GM12875 (cell line): ENCODE measurements at regions not wholly inside any gene's neighbourhood (a gene's known extent, or its start where the extent isn't known, plus 50 kb on each side); places are given as distances from the start of the nearest gene placed in this dataset.

Experiments used
- H3K4me3 ChIP-seq: one replicate; pipeline ENCODE4 v1.5.1; 2011; ENCODE audit warnings: low read depth, low read length, control low read depth
- TF ChIP-seq, protein P1 (sequence below): IDR thresholded peaks from 2 replicates; pipeline ENCODE4 v1.5.1; 2011; ENCODE audit warnings: low read depth, mild to moderate bottlenecking, control low read depth, inconsistent platforms, low read length, moderate library complexity, borderline replicate concordance; ENCODE audit not compliant: insufficient read depth

DNA sequence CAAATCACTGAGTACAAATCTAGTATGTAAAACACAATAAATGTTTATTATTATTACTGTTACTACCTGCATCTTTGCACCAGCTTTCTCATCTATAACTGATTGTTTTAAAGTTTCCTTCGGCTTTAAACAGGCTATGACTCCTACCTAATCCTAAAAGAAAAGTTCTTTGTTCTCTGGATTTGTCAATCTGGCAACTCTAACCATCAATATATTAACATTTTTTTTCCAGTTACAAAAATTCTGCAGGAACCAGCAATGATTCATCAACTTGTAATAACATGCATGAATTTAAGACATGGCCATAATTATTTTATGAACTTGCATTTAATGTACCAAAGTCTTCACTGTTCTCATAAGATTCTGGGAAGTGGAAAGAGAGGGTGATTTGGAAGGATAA lies 228.5 kb downstream of the PIK3R1 start:
- H3K4me3 ChIP-seq, result no peak overlapping the region
- TF ChIP-seq, protein P1, sequence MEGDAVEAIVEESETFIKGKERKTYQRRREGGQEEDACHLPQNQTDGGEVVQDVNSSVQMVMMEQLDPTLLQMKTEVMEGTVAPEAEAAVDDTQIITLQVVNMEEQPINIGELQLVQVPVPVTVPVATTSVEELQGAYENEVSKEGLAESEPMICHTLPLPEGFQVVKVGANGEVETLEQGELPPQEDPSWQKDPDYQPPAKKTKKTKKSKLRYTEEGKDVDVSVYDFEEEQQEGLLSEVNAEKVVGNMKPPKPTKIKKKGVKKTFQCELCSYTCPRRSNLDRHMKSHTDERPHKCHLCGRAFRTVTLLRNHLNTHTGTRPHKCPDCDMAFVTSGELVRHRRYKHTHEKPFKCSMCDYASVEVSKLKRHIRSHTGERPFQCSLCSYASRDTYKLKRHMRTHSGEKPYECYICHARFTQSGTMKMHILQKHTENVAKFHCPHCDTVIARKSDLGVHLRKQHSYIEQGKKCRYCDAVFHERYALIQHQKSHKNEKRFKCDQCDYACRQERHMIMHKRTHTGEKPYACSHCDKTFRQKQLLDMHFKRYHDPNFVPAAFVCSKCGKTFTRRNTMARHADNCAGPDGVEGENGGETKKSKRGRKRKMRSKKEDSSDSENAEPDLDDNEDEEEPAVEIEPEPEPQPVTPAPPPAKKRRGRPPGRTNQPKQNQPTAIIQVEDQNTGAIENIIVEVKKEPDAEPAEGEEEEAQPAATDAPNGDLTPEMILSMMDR, result no peak

DNA sequence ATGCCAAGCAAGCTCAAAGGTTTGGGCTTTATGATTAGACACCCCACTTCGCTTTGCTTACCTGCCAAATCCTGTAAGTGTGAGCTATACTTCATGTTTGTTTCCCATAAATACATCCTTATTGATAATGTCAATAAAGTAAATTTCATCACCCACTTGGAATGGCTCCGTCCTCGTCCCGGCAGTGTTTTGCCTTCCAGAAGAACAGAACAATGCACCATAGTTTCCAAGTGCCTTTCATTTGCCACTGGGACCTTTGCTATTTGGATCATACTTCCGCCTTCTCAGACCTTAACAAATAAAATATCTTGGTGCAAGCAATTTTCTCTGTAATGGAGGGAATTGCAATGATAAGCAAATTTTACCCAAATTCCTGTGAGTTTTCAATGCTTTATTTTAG lies 229.3 kb downstream of the PIK3R1 start:
- TF ChIP-seq, protein P1, result no peak
- H3K4me3 ChIP-seq, result no peak overlapping the region

DNA sequence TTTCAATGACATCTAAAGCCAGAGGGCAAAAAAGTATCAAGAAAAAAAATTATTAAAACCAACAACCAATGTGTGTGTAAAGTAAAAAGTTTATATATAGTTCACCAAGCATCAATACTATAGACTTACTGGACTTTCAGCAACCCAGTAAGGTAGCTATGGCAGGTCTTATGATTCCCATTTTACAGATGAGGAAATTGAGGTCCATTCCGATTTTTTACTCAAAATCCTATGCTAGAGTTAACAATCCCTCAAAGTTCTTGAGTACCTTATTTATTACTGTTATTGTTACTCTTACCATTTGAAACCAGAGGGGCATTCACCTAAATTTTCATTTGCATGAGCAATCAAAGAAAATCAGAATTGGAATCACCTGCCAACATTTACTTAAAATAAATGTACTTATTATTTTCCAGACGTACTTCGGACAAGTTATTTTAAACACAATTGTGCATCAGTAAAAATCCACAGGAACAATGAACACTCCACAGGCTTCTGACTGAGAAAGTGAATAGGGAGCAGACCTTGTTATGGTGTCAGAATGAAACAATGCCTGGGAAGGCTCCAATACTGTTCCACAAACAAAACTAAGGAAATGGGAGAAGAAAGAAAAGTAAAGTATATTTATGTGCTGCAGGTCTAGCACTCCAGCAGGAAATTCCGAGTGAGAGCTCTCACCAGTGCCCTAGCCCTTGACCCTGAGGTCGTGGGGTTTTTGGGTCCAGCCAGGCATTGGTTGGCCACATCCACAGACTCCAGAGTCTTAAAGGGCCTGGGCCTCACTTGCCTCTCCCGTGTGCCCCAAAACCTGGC lies 229.9 kb downstream of the PIK3R1 start:
- TF ChIP-seq, protein P1, result no peak

DNA sequence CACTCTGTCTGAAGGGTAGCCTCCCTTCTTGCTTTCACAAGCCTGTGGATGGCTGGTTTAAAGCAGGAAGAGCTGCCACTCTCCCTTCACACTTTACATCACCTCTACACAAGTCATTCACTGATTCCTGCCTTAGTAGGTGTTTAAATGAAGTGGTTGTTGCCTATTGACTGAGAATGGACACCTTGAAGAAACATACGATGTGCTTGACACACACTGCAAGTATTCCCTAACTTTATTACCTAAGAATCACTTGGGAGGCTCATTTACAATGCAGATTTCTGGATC lies 230.5 kb downstream of the PIK3R1 start:
- no peak overlapping the region for H3K4me3 ChIP-seq
- TF ChIP-seq, protein P1, result no peak

More for the DNA sequence above, 229.9 kb downstream of the PIK3R1 start:
- no peak overlapping the region for H3K4me3 ChIP-seq

DNA sequence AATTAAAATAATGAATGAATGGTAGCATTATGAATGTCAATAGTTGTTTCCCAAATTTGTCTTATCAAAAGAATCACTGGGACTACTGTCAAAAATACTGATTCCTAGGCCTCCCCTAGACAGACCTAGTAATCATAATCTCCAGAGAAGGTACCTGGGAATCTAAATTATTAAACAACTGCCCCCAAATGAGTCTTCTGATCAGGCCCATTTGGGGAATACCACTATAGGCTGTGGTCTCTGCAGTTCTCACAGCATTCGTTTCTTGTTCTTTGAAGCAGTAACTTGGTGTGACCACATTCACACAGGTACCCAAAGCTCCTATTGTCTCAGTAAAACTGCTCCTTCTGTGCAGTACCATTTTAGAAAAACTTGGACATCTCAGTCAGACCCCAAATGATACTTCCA lies 230.9 kb downstream of the PIK3R1 start:
- TF ChIP-seq, protein P1, result no peak
- no peak overlapping the region for H3K4me3 ChIP-seq

DNA sequence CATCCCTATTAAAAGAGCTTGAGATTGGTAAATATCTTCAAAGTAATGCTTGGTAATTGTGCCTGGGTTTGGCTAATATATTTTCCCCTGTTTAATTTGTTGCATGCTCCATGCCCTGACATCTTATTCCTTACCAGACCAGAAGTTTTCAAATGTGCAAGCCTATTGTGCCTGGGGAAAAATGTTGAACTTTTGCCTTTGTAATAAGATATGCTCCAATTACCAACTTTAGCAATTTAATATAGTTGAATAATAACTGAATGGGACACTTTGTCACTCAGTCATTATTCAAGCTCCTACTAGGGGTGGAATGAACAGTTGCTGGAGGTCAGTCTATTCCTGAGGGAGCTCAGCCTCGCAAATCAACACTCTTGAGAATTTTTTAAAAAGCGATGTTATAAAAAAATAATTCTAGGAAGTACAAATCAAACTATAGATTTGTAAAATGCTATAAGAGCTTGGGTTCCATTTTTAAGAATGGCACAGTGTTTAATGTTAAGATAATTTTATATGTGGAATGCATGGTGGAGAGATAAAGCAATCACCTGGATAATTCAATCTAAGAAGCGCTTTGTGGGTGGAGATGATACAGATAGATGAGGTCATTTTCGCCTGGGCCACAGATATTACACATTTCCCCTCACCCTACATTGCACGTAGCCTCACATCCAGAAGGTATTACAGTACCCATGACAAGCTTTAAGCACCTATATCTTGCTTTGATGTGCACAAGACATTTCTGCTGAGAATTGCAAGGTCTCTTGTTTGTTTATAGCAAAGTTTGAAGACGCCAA lies 231.8 kb downstream of the PIK3R1 start:
- TF ChIP-seq, protein P1, result no peak
- H3K4me3 ChIP-seq, result no peak overlapping the region

DNA sequence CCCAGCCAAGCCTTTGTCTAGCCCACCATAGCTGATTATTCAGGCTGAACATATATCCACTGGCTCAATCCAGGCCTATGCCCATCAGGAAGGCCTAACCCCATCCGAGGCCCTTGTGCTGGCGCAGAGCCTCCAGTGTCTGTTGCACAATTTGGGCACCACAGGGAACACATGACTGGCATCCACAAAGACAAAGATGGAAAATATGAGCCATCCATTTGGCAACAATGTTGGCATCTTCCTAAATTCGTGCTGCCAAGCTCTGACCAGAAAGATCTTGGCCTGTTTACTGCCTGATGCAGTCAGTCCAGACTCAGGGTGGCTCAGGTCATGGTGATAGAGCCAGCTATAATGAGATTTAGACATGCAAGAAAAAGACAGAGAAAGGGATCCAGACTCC lies 233.8 kb downstream of the PIK3R1 start:
- H3K4me3 ChIP-seq, result no peak overlapping the region
- TF ChIP-seq, protein P1, result no peak
